ENCODE measurements at regions not wholly inside any gene's neighbourhood (a gene's known extent, or its start where the extent isn't known, plus 50 kb on each side); places are given as distances from the start of the nearest gene placed in this dataset.

DNA sequence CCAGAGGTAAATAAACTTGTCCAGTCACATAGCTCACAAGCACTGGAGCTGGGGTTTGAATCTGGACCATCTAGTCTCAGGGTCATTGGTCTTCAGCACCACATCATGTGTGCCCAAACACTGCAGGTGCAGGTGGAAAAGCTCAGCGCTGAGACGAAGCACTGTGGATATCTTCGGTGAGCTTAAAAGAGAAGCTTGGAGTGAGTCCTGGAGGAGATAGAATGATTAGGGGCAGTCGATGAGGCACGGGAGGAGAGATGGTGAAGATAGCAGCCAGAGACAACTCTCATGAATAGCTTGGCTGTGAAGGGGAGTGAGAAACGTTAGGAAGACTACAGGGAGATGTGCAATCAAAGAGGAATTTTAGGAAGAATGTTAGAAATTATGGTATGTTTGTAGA, 389.3 kb downstream of the FGF9 start:
- no peak for DNase-seq (ENCODE audit: low spot score)

- DNase-seq (ENCODE audit: low spot score): no peak
These were observed 390.5 kb downstream of the FGF9 start for GRCh38 chr13:22061371-22061805.

DNA sequence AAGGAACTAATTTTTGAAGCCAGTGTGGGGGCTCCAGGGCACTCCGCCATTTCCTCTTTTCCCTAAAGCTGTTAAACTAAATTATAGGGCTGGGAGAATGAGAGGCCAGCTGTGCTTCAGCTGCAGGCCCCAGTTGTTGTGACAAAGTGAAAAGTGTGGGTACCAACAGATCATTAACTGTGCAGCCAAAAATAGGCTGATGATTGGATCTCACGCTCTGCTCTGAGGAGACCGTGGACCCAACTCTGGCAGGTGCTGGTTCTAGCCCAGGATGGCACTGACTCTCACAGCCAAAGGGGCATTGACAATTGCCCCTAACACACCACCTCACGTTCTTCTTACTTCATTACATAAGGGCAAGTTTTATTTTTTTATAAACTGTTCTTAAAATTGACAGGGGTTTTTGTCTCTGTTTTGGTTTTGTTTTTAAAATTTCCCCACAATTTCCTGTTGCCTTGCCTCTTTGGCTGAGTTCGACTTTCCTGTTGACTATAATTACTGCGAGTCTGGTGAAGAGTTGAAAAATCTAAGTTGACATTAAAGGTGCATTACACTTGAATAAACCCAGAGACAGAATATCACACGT, 391.0 kb downstream of the FGF9 start:
- DNase-seq (ENCODE audit: low spot score): no peak

- DNase-seq (ENCODE audit: low spot score): no peak
These were observed 391.8 kb downstream of the FGF9 start for GRCh38 chr13:22062478-22063205.

- DNase-seq (ENCODE audit: low spot score): no peak
These were observed 392.7 kb downstream of the FGF9 start for GRCh38 chr13:22063416-22064124.

GRCh38 chr13:22064854-22065620, 394.2 kb downstream of the FGF9 start:
- DNase-seq (ENCODE audit: low spot score): no peak

DNA sequence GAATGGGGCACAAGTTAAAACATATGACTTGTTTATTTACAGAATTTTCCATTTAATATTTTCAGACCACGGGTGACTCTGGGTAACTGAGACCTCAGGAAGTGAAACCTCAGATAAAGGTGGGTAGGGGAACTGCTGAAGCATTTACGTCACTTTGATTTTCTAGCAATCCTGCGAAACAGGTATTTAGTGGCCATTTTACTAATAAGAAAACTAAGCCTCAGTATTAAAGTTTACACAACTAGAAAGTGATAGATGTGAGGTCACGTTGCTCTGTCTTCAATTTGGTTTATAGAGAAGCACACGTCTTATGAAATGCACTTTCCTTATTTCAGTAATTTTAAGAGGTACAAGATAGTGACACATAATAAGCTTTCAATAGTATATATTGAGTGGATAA, 402.8 kb downstream of the FGF9 start:
- no peak for DNase-seq (ENCODE audit: low spot score)

- no peak for DNase-seq (ENCODE audit: low spot score)
These were observed 403.5 kb downstream of the FGF9 start for GRCh38 chr13:22074403-22074802.

DNA sequence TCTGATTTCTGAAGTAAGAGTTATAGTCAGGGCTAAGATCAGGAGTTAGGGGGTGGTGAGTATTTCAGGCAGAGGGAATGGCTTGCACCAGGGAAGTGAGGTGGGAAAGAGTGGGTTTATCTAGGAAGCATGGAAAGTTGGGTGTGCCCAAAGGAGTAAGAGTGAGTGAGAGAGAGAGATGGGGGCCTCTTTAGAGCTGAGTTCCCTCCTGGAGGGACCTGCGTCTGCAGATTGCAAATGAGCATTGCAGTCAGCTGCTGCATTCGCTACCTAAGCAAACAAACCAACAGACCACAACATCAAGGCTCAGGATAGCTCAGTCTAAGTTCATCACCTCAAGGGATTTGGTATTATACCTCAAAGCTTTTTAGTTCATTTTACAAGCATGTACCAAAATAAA, 405.8 kb downstream of the FGF9 start:
- DNase-seq (ENCODE audit: low spot score): no peak

GRCh38 chr13:22077205-22077683, 406.4 kb downstream of the FGF9 start:
- no peak for DNase-seq (ENCODE audit: low spot score)

- DNase-seq (ENCODE audit: low spot score): no peak
These were observed 406.9 kb downstream of the FGF9 start for GRCh38 chr13:22077764-22078163.

DNA sequence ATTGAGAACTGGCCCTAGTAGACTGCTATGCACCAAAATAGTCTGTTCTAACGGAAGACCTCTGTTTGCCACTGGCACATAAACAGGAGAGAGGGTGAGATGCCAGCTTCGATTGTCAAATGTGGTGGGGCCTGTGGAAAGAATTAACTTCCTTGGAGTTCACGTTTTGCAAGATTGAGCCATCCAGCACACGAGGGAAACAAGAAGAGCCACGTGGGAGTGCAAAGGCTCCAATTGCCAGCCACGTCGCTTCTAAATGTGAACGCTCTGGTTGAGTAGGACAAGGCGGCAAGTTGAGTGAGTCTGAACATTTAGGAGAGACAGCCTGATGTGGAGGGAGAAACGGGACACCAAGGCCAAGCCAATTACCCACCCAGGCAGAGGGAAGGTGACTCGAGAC, 409.1 kb downstream of the FGF9 start:
- DNase-seq (ENCODE audit: low spot score): no peak

DNA sequence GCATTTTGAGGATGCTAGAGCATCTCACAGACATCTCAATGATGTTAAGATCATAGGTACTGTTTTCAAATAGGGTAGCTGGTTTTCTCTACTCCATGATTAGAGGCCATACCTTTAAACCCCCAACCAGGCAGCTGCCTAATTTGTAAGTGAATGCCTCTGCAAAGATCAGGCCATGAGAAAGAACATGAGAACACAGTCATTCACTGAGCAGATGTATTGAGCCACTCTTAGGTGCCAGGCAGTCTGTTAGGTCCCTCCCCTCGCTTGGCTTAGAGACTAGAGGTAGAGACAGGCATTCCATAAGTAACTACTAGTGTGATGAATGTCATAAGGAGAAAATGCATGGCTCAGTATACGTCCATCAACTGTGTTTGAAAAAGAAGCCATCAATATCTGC, 410.0 kb downstream of the FGF9 start:
- DNase-seq (ENCODE audit: low spot score): no peak

DNA sequence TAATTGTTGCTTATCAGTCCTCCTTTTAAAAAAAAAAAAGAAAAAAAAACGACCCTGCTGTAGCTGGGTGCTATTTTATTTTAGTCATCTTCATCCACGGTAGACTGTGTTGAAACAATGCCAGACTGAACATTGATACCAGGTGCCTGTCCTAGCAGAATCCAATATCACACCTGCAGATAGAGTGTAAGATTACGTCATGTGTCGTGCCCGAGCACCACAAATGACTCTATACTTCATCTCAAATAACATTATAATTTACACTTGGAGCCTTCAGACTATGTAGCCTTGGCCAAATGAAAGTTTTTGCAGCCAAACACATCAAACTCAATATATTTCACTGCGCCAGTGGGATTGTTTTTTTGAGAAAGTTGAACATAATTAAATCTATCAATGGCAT, 410.6 kb downstream of the FGF9 start:
- no peak for DNase-seq (ENCODE audit: low spot score)

DNA sequence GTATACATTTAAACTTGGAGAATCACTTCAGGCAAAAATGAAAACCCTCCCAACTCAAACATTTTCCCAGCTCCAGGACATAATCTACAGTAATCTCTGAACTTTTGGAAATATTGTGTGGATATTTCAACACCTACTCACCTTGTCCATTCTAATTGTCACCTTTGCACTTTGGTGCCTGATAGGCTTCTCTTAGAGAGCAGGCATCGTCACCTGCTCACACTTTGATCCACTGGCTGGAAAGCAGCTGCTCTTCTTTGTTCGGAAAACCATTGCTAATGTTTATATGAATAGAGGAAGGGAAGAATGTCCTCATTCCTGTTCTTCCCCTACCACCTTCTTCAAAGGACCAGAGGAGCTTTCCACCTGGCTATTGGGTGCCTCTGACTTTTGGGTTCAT, 411.2 kb downstream of the FGF9 start:
- DNase-seq (ENCODE audit: low spot score): no peak

GRCh38 chr13:22082437-22083100, 411.7 kb downstream of the FGF9 start:
- no peak for DNase-seq (ENCODE audit: low spot score)

GRCh38 chr13:22085001-22085400, 414.1 kb downstream of the FGF9 start:
- DNase-seq (ENCODE audit: low spot score): no peak

DNA sequence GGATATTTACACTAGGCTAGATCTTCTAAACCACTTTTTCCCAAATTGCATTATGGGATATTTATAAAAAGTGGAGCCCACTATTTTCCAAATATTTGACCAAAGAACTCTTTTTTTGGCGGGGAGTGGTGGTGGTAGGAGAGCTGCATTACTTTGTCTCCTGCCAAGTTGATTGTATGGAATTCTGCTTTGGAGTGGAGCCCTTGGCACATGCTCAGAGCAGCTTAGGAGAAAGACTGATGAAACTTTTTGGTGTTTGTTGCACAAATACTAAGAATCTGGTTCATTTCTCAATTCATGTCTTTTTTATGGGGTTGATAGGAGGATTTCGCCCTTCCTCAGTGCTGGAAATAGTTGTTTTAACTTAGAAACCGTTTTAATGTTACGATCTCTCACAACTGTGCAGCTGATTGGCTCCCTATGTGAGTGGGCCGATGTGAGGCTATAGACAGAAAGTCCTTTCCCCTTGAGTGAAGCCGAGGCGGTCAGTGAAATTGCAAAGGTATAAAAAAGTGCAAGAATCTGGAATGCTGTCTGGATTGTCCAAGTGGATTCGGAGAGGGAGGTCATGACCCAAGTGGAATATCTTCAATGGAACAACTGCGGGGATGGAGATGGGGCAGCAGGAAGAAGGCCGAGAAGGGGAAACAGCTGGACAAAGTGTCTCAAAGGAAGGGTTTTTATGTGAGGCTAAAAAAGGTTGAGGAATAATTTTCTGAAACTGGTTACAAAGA, 415.9 kb downstream of the FGF9 start:
- DNase-seq (ENCODE audit: low spot score): no peak

- DNase-seq (ENCODE audit: low spot score): no peak
These were observed 419.2 kb downstream of the FGF9 start for GRCh38 chr13:22090106-22090505.

GRCh38 chr13:22091222-22091970, 420.5 kb downstream of the FGF9 start:
- DNase-seq (ENCODE audit: low spot score): no peak

GRCh38 chr13:22091971-22092300, 421.1 kb downstream of the FGF9 start:
- DNase-seq (ENCODE audit: low spot score): no peak

Measured in cerebellar cortex (tissue), 1 donor.